NT2/D1 (cell line): ENCODE measurements at regions not wholly inside any gene's neighbourhood (a gene's known extent, or its start where the extent isn't known, plus 50 kb on each side); places are given as distances from the start of the nearest gene placed in this dataset.

Experiments used
- DNase-seq: peaks from one replicate; pipeline ENCODE4 v3.0.0-alpha.2; 2011; ENCODE audit warnings: low read depth, low spot score
- H3K27me3 ChIP-seq: 2 replicates; pipeline ENCODE4 v1.6.0; 2011; ENCODE audit warnings: mild to moderate bottlenecking; ENCODE audit not compliant: insufficient read length, insufficient read depth
- H3K36me3 ChIP-seq: 2 replicates; pipeline ENCODE4 v1.6.1; 2011; ENCODE audit warnings: mild to moderate bottlenecking, low read length, mixed read lengths; ENCODE audit not compliant: insufficient read depth, insufficient read length
- H3K4me1 ChIP-seq: 2 replicates; pipeline ENCODE4 v1.5.1; 2011; ENCODE audit not compliant: insufficient read depth, insufficient read length
- H3K4me3 ChIP-seq: 2 replicates; pipeline ENCODE4 v1.5.1; 2011; ENCODE audit warnings: low read depth; ENCODE audit not compliant: insufficient read length
- H3K9ac ChIP-seq: 2 replicates; pipeline ENCODE4 v1.6.0; 2011; ENCODE audit warnings: low read depth; ENCODE audit not compliant: insufficient read length
- H3K9me3 ChIP-seq: 2 replicates; pipeline ENCODE4 v1.5.1; 2011; ENCODE audit warnings: mild to moderate bottlenecking, low read length; ENCODE audit not compliant: insufficient read depth
- SUZ12 ChIP-seq: IDR thresholded peaks from 2 replicates; pipeline ENCODE4 v1.6.1; 2011; ENCODE audit not compliant: insufficient read length, insufficient read depth; ENCODE audit errors: extremely low read depth
- YY1 ChIP-seq: IDR thresholded peaks from 2 replicates; pipeline ENCODE4 v1.6.1; 2011; ENCODE audit not compliant: insufficient read length, insufficient read depth
- ZNF274 ChIP-seq: IDR thresholded peaks from 2 replicates; pipeline ENCODE4 v1.6.1; 2011; ENCODE audit warnings: mild to moderate bottlenecking, low read depth, low read length

- Histone ChIP-seq H3K27me3 (no peaks in the 10 kb centered on the region), H3K36me3 (no peaks in the 10 kb centered on the region), H3K9me3 (0 out of 2 replicates have a peak, but pooled peaks cover 5% of the 10 kb centered on the region), H3K4me1 (no peaks in the 10 kb centered on the region), H3K4me3 (no peak overlapping the region), H3K9ac (no peak overlapping the region)
- DNase-seq = no peak
- no peak for TF ChIP-seq ZNF274
- no peak for TF ChIP-seq YY1
- no peak for TF ChIP-seq SUZ12
Measured at GRCh38 chr5:174173766-174174165, 128.3 kb downstream of the NSG2 start.

GRCh38 chr5:174175716-174176268, 130.3 kb downstream of the NSG2 start:
- no peak overlapping the region for H3K9ac ChIP-seq
- no peaks in the 10 kb centered on the region for H3K9me3 ChIP-seq
- H3K36me3 ChIP-seq = no peaks in the 10 kb centered on the region
- TF ChIP-seq SUZ12 = no peak
- TF ChIP-seq YY1 = no peak
- TF ChIP-seq ZNF274 = no peak
- DNase-seq = no peak
- H3K4me1 ChIP-seq = no peaks in the 10 kb centered on the region
- no peaks in the 10 kb centered on the region for H3K27me3 ChIP-seq
- H3K4me3 ChIP-seq = no peak overlapping the region

GRCh38 chr5:174176511-174176910, 131.0 kb downstream of the NSG2 start:
- no peak overlapping the region for H3K4me3 ChIP-seq
- no peak overlapping the region for H3K9ac ChIP-seq
- no peaks in the 10 kb centered on the region for H3K4me1 ChIP-seq
- H3K27me3 ChIP-seq = no peaks in the 10 kb centered on the region
- no peak for DNase-seq
- no peak for TF ChIP-seq ZNF274
- TF ChIP-seq YY1 = no peak
- no peaks in the 10 kb centered on the region for H3K36me3 ChIP-seq
- no peaks in the 10 kb centered on the region for H3K9me3 ChIP-seq

GRCh38 chr5:174177531-174177930, 132.0 kb downstream of the NSG2 start:
- H3K4me3 ChIP-seq = no peak overlapping the region
- H3K4me1 ChIP-seq = no peaks in the 10 kb centered on the region
- H3K27me3 ChIP-seq = no peaks in the 10 kb centered on the region
- no peaks in the 10 kb centered on the region for H3K36me3 ChIP-seq
- no peak for TF ChIP-seq ZNF274
- no peak for TF ChIP-seq SUZ12
- TF ChIP-seq YY1 = no peak
- no peaks in the 10 kb centered on the region for H3K9me3 ChIP-seq
- DNase-seq = no peak
- no peak overlapping the region for H3K9ac ChIP-seq

GRCh38 chr5:174177976-174178605, 132.6 kb downstream of the NSG2 start:
- no peak for TF ChIP-seq SUZ12
- TF ChIP-seq YY1 = no peak
- TF ChIP-seq ZNF274 = no peak
- Histone ChIP-seq H3K36me3 (no peaks in the 10 kb centered on the region), H3K9me3 (no peaks in the 10 kb centered on the region), H3K4me1 (no peaks in the 10 kb centered on the region), H3K4me3 (no peak overlapping the region), H3K9ac (no peak overlapping the region), H3K27me3 (no peaks in the 10 kb centered on the region)
- DNase-seq = no peak

- no peak for DNase-seq
- Histone ChIP-seq H3K4me3 (no peak overlapping the region), H3K4me1 (no peaks in the 10 kb centered on the region), H3K9me3 (no peaks in the 10 kb centered on the region), H3K27me3 (no peaks in the 10 kb centered on the region), H3K36me3 (no peaks in the 10 kb centered on the region), H3K9ac (no peak overlapping the region)
- no peak for TF ChIP-seq YY1
- no peak for TF ChIP-seq SUZ12
- no peak for TF ChIP-seq ZNF274
Measured at GRCh38 chr5:174180639-174181038, 135.1 kb downstream of the NSG2 start.

GRCh38 chr5:174182111-174182510, 136.6 kb downstream of the NSG2 start:
- H3K4me1 ChIP-seq = no peaks in the 10 kb centered on the region
- H3K9me3 ChIP-seq = no peaks in the 10 kb centered on the region
- TF ChIP-seq ZNF274 = no peak
- no peak for TF ChIP-seq YY1
- no peak for TF ChIP-seq SUZ12
- no peak overlapping the region for H3K4me3 ChIP-seq
- no peak overlapping the region for H3K9ac ChIP-seq
- H3K27me3 ChIP-seq = no peaks in the 10 kb centered on the region
- no peaks in the 10 kb centered on the region for H3K36me3 ChIP-seq
- no peak for DNase-seq

- TF ChIP-seq YY1 = no peak
- no peak for TF ChIP-seq SUZ12
- TF ChIP-seq ZNF274 = no peak
- Histone ChIP-seq H3K27me3 (no peaks in the 10 kb centered on the region), H3K4me3 (no peak overlapping the region), H3K9ac (no peak overlapping the region), H3K9me3 (no peaks in the 10 kb centered on the region), H3K4me1 (no peaks in the 10 kb centered on the region), H3K36me3 (no peaks in the 10 kb centered on the region)
- no peak for DNase-seq
Measured at GRCh38 chr5:174183701-174184100, 138.2 kb downstream of the NSG2 start.
